WTC11 (cell line): ENCODE measurements at regions not wholly inside any gene's neighbourhood (a gene's known extent, or its start where the extent isn't known, plus 50 kb on each side); places are given as distances from the start of the nearest gene placed in this dataset.

Experiments used
- ATAC-seq: fragments of 200-7000 bp; cut with Tn5 transposase; 2 replicates; pipeline ENCODE4 v1.10.0; 2021; ENCODE audit warnings: mild to moderate bottlenecking, moderate library complexity
- CTCF ChIA-PET: fragments of 300-600 bp; sonication (Branson Sonifier 250); formaldehyde crosslinking; loops from one replicate; lab custom pipeline; 2021; ENCODE audit warnings: antibody characterized with exemption; lab: Charles Lee
- POLR2A ChIA-PET: fragments of 350-600 bp; sonication (Branson Sonifier 250); formaldehyde crosslinking; loops from one replicate; lab custom pipeline; 2021; ENCODE audit warnings: antibody characterized with exemption; lab: Charles Lee
- DNase-seq: peaks from one replicate; pipeline ENCODE4 v3.0.0; 2021; ENCODE audit warnings: low spot score
- H3K27ac Mint-ChIP-seq: 2 replicates; pipeline ENCODE4 v1.8.0; 2021; ENCODE audit warnings: mixed read lengths
- H3K27me3 Mint-ChIP-seq: 2 replicates; pipeline ENCODE4 v1.8.0; 2021; ENCODE audit warnings: low read depth, mild to moderate bottlenecking, moderate library complexity, mixed read lengths
- H3K36me3 Mint-ChIP-seq: 2 replicates; pipeline ENCODE4 v1.8.0; 2021; ENCODE audit warnings: mixed read lengths
- H3K4me1 Mint-ChIP-seq: 2 replicates; pipeline ENCODE4 v1.8.0; 2022; ENCODE audit warnings: mixed read lengths
- H3K4me3 Mint-ChIP-seq: 2 replicates; pipeline ENCODE4 v1.8.0; 2021; ENCODE audit warnings: mild to moderate bottlenecking, moderate library complexity, mixed read lengths
- H3K9me3 Mint-ChIP-seq: 2 replicates; pipeline ENCODE4 v1.8.0; 2021; ENCODE audit warnings: mixed read lengths
- CREM ChIP-seq: sonication (generic); formaldehyde crosslinking; IDR thresholded peaks from 2 replicates; pipeline ENCODE4 v1.8.1; 2022; ENCODE audit warnings: mild to moderate bottlenecking, missing genetic modification reagents, moderate library complexity
- ETV6 ChIP-seq: sonication (generic); formaldehyde crosslinking; IDR thresholded peaks from 2 replicates; pipeline ENCODE4 v1.8.1; 2022; ENCODE audit warnings: mild to moderate bottlenecking, missing genetic modification reagents
- FOXK1 ChIP-seq: sonication (generic); formaldehyde crosslinking; IDR thresholded peaks from 2 replicates; pipeline ENCODE4 v1.8.0; 2022; ENCODE audit warnings: mild to moderate bottlenecking, moderate library complexity, missing genetic modification reagents
- HMGA2 ChIP-seq: fragments of 250-450 bp; sonication (Bioruptor Pico); IDR thresholded peaks from 2 replicates; pipeline ENCODE4 v1.4.0; 2021; ENCODE audit warnings: mild to moderate bottlenecking, moderate library complexity
- JUN ChIP-seq: sonication (generic); formaldehyde crosslinking; IDR thresholded peaks from 2 replicates; pipeline ENCODE4 v1.8.0; 2023; ENCODE audit warnings: mild to moderate bottlenecking, missing genetic modification reagents
- KAT7 ChIP-seq: sonication (generic); formaldehyde crosslinking; IDR thresholded peaks from 2 replicates; pipeline ENCODE4 v1.8.1; 2023; ENCODE audit warnings: missing genetic modification reagents, mild to moderate bottlenecking, borderline replicate concordance
- NFATC4 ChIP-seq: fragments of 250-450 bp; sonication (Bioruptor Pico); IDR thresholded peaks from 2 replicates; pipeline ENCODE4 v1.9.0; 2021; ENCODE audit warnings: mild to moderate bottlenecking
- NR2C2 ChIP-seq: sonication (generic); formaldehyde crosslinking; IDR thresholded peaks from 2 replicates; pipeline ENCODE4 v1.8.0; 2022; ENCODE audit warnings: mild to moderate bottlenecking, missing genetic modification reagents
- OVOL2 ChIP-seq: fragments of 250-450 bp; sonication (Bioruptor Pico); IDR thresholded peaks from 2 replicates; pipeline ENCODE4 v1.9.0; 2021; ENCODE audit warnings: mild to moderate bottlenecking, borderline replicate concordance
- PRRX2 ChIP-seq: fragments of 250-450 bp; sonication (Bioruptor Pico); IDR thresholded peaks from 2 replicates; pipeline ENCODE4 v1.8.0; 2021; ENCODE audit warnings: mild to moderate bottlenecking
- SMAD4 ChIP-seq: sonication (generic); formaldehyde crosslinking; IDR thresholded peaks from 2 replicates; pipeline ENCODE4 v1.8.0; 2022; ENCODE audit warnings: mild to moderate bottlenecking, missing genetic modification reagents
- SOX15 ChIP-seq: fragments of 250-450 bp; sonication (Bioruptor Pico); IDR thresholded peaks from 2 replicates; pipeline ENCODE4 v1.9.0; 2021; ENCODE audit warnings: mild to moderate bottlenecking
- SP1 ChIP-seq: sonication (generic); formaldehyde crosslinking; conservative IDR thresholded peaks from 2 replicates; pipeline ENCODE4 v1.8.1; 2022; ENCODE audit warnings: missing genetic modification reagents
- ZNF121 ChIP-seq: sonication (generic); formaldehyde crosslinking; IDR thresholded peaks from 2 replicates; pipeline ENCODE4 v1.8.0; 2023; ENCODE audit warnings: missing genetic modification reagents
- ZNF416 ChIP-seq: fragments of 250-450 bp; sonication (Bioruptor Pico); IDR thresholded peaks from 2 replicates; pipeline ENCODE4 v1.9.0; 2021; ENCODE audit warnings: mild to moderate bottlenecking, inconsistent platforms
- ZNF423 ChIP-seq: fragments of 250-450 bp; sonication (Bioruptor Pico); IDR thresholded peaks from 2 replicates; pipeline ENCODE4 v2.1.2; 2022; ENCODE audit warnings: mild to moderate bottlenecking, moderate library complexity
- TF ChIP-seq, protein P1 (sequence below): sonication (generic); formaldehyde crosslinking; IDR thresholded peaks from 2 replicates; pipeline ENCODE4 v1.8.0; 2022; ENCODE audit warnings: mild to moderate bottlenecking, missing genetic modification reagents
- TF ChIP-seq, protein P2 (sequence below): sonication (generic); formaldehyde crosslinking; IDR thresholded peaks from 2 replicates; pipeline ENCODE4 v1.8.1; 2022; ENCODE audit warnings: low read depth, mild to moderate bottlenecking, moderate library complexity, missing genetic modification reagents, borderline replicate concordance
- TF ChIP-seq, protein P3 (sequence below): fragments of 250-450 bp; sonication (Bioruptor Pico); IDR thresholded peaks from 2 replicates; pipeline ENCODE4 v1.8.0; 2021; ENCODE audit warnings: mild to moderate bottlenecking
- TF ChIP-seq, protein P4 (sequence below): sonication (generic); formaldehyde crosslinking; IDR thresholded peaks from 2 replicates; pipeline ENCODE4 v1.8.1; 2023; ENCODE audit warnings: mild to moderate bottlenecking, missing genetic modification reagents, borderline replicate concordance
- TF ChIP-seq, protein P5 (sequence below): sonication (generic); formaldehyde crosslinking; IDR thresholded peaks from 2 replicates; pipeline ENCODE4 v1.8.1; 2023; ENCODE audit warnings: mild to moderate bottlenecking, missing genetic modification reagents, moderate library complexity
- TF ChIP-seq, protein P6 (sequence below): fragments of 200-600 bp; IDR thresholded peaks from 2 replicates; pipeline ENCODE4 v1.8.0; 2022; ENCODE audit warnings: antibody characterized with exemption

DNA sequence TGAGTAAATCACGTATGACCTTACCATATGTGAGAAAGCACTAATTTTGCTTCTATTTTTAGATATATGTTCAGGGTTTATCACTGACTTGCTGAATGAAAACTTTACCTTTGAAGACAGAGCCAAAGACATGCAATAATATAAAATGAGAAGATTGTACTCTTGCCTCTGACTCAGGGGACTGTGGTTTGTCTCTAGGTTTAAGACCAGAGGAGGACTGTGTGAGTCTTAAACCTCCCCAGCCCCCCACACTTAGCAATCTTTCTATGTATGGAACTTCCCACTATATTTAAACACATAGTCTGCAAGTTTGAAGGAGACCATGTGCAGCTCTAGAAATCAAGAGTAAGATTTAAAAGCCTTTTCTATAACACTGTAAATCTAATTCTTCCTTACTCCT is 368.7 kb upstream of the FAM241A start:
- no peak for DNase-seq
- CTCF ChIA-PET = no interaction called here
- Mint-ChIP-seq H3K4me1 (peaks cover 6% of the 10 kb centered on the region), H3K27me3 (no peaks in the 10 kb centered on the region), H3K4me3 (no peak overlapping the region)
- TF ChIP-seq, protein P1, sequence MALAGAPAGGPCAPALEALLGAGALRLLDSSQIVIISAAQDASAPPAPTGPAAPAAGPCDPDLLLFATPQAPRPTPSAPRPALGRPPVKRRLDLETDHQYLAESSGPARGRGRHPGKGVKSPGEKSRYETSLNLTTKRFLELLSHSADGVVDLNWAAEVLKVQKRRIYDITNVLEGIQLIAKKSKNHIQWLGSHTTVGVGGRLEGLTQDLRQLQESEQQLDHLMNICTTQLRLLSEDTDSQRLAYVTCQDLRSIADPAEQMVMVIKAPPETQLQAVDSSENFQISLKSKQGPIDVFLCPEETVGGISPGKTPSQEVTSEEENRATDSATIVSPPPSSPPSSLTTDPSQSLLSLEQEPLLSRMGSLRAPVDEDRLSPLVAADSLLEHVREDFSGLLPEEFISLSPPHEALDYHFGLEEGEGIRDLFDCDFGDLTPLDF (CRISPR knock-in tag) = no peak
- TF ChIP-seq, protein P2, sequence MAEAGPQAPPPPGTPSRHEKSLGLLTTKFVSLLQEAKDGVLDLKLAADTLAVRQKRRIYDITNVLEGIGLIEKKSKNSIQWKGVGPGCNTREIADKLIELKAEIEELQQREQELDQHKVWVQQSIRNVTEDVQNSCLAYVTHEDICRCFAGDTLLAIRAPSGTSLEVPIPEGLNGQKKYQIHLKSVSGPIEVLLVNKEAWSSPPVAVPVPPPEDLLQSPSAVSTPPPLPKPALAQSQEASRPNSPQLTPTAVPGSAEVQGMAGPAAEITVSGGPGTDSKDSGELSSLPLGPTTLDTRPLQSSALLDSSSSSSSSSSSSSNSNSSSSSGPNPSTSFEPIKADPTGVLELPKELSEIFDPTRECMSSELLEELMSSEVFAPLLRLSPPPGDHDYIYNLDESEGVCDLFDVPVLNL (CRISPR knock-in tag) = no peak
- TF ChIP-seq, protein P3, sequence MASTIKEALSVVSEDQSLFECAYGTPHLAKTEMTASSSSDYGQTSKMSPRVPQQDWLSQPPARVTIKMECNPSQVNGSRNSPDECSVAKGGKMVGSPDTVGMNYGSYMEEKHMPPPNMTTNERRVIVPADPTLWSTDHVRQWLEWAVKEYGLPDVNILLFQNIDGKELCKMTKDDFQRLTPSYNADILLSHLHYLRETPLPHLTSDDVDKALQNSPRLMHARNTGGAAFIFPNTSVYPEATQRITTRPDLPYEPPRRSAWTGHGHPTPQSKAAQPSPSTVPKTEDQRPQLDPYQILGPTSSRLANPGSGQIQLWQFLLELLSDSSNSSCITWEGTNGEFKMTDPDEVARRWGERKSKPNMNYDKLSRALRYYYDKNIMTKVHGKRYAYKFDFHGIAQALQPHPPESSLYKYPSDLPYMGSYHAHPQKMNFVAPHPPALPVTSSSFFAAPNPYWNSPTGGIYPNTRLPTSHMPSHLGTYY (CRISPR knock-in tag) = no peak
- TF ChIP-seq ZNF121 (CRISPR knock-in tag) = no peak
- TF ChIP-seq, all 79 proteins: peak for 0
- no peak for ATAC-seq
- Mint-ChIP-seq H3K9me3 (no peaks in the 10 kb centered on the region), H3K36me3 (no peaks in the 10 kb centered on the region), H3K27ac (no peak overlapping the region)
- POLR2A ChIA-PET = no interaction called here

DNA sequence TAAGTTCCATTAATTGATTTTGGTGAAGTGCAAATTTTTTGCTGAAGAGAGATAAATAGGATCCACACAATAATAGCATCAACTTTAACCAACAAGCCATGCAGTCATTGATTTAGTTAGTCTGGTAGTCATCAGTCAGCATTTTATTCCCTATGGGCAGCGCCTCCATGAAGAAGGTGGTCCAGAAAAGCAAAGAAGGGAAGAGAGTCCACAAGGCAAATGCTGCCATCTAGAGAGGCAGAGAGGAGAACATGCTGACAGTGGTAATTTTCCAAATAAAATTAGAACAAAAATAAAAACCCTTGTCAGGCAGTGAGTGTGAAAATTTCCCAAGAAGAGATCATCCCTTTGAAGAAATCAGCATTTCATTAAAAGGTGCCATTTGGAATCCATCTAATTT is 366.7 kb upstream of the FAM241A start:
- Mint-ChIP-seq H3K36me3 (no peaks in the 10 kb centered on the region), H3K4me3 (no peak overlapping the region), H3K9me3 (no peaks in the 10 kb centered on the region), H3K4me1 (peaks cover 6% of the 10 kb centered on the region), H3K27ac (no peak overlapping the region), H3K27me3 (no peaks in the 10 kb centered on the region)
- ATAC-seq = peak; percentile 70; the same call in 1 of the 2 replicates
- DNase-seq = no peak
- TF ChIP-seq, protein P4, sequence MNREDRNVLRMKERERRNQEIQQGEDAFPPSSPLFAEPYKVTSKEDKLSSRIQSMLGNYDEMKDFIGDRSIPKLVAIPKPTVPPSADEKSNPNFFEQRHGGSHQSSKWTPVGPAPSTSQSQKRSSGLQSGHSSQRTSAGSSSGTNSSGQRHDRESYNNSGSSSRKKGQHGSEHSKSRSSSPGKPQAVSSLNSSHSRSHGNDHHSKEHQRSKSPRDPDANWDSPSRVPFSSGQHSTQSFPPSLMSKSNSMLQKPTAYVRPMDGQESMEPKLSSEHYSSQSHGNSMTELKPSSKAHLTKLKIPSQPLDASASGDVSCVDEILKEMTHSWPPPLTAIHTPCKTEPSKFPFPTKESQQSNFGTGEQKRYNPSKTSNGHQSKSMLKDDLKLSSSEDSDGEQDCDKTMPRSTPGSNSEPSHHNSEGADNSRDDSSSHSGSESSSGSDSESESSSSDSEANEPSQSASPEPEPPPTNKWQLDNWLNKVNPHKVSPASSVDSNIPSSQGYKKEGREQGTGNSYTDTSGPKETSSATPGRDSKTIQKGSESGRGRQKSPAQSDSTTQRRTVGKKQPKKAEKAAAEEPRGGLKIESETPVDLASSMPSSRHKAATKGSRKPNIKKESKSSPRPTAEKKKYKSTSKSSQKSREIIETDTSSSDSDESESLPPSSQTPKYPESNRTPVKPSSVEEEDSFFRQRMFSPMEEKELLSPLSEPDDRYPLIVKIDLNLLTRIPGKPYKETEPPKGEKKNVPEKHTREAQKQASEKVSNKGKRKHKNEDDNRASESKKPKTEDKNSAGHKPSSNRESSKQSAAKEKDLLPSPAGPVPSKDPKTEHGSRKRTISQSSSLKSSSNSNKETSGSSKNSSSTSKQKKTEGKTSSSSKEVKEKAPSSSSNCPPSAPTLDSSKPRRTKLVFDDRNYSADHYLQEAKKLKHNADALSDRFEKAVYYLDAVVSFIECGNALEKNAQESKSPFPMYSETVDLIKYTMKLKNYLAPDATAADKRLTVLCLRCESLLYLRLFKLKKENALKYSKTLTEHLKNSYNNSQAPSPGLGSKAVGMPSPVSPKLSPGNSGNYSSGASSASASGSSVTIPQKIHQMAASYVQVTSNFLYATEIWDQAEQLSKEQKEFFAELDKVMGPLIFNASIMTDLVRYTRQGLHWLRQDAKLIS = no peak
- no peak for TF ChIP-seq SMAD4 (CRISPR knock-in tag)
- no peak for TF ChIP-seq ZNF423 (CRISPR knock-in tag)
- no peak for TF ChIP-seq JUN (CRISPR knock-in tag)
- TF ChIP-seq NR2C2 = no peak
- TF ChIP-seq SP1 (CRISPR knock-in tag) = no peak
- no peak for TF ChIP-seq ZNF416 (CRISPR knock-in tag)
- no peak for TF ChIP-seq KAT7
- no peak for TF ChIP-seq CREM (CRISPR knock-in tag)
- TF ChIP-seq PRRX2 (CRISPR knock-in tag) = no peak
- no peak for TF ChIP-seq OVOL2
- no peak for TF ChIP-seq FOXK1 (CRISPR knock-in tag)
- TF ChIP-seq, protein P5, sequence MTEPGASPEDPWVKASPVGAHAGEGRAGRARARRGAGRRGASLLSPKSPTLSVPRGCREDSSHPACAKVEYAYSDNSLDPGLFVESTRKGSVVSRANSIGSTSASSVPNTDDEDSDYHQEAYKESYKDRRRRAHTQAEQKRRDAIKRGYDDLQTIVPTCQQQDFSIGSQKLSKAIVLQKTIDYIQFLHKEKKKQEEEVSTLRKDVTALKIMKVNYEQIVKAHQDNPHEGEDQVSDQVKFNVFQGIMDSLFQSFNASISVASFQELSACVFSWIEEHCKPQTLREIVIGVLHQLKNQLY (CRISPR knock-in tag) = no peak
- no peak for TF ChIP-seq NFATC4 (CRISPR knock-in tag)
- no peak for TF ChIP-seq ETV6 (CRISPR knock-in tag)
- TF ChIP-seq, protein P6, sequence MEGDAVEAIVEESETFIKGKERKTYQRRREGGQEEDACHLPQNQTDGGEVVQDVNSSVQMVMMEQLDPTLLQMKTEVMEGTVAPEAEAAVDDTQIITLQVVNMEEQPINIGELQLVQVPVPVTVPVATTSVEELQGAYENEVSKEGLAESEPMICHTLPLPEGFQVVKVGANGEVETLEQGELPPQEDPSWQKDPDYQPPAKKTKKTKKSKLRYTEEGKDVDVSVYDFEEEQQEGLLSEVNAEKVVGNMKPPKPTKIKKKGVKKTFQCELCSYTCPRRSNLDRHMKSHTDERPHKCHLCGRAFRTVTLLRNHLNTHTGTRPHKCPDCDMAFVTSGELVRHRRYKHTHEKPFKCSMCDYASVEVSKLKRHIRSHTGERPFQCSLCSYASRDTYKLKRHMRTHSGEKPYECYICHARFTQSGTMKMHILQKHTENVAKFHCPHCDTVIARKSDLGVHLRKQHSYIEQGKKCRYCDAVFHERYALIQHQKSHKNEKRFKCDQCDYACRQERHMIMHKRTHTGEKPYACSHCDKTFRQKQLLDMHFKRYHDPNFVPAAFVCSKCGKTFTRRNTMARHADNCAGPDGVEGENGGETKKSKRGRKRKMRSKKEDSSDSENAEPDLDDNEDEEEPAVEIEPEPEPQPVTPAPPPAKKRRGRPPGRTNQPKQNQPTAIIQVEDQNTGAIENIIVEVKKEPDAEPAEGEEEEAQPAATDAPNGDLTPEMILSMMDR = no peak
- TF ChIP-seq HMGA2 (CRISPR knock-in tag) = no peak
- no peak for TF ChIP-seq SOX15 (CRISPR knock-in tag)
- POLR2A ChIA-PET = no interaction called here
- CTCF ChIA-PET = interaction anchor here (0.7 kb wide), 1 partner anchor 76 kb away, joined by 3 read pairs; no protein-coding TSS in a partner anchor
